LNCAP (cell line): ENCODE measurements at regions not wholly inside any gene's neighbourhood (a gene's known extent, or its start where the extent isn't known, plus 50 kb on each side); places are given as distances from the start of the nearest gene placed in this dataset.

Source experiments
- CTCF ChIP-seq: fragments of 450-650 bp; IDR thresholded peaks from 2 replicates; pipeline ENCODE4 v1.5.1; 2017; ENCODE audit warnings: mild to moderate bottlenecking

DNA sequence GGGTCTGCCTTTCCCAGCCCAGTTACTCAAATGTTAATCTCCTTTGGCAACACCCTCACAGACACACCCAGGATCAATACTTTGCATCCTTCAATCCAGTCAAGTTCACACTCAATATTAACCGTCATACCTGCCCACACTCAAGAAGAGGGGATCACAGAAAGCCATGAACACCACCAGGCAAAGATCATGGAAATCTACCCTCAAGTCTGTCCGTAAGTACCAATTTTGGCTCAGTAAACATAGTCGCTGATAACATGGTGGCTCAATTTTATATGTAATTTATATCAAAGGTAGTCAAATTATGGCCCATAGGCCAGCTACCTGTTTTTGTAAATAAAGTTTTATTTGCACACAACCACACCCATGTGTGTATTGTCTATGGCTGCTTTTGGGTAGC is 102.3 kb upstream of the MAP2 start:
- TF ChIP-seq CTCF = no peak

- TF ChIP-seq CTCF = peak; percentile 48
Measured at GRCh38 chr2:209322041-209322440, 101.8 kb upstream of the MAP2 start.

GRCh38 chr2:209322905-209323512 is 100.8 kb upstream of the MAP2 start:
- no peak for TF ChIP-seq CTCF

- no peak for TF ChIP-seq CTCF
Measured at GRCh38 chr2:209323738-209324137, 100.1 kb upstream of the MAP2 start.

- TF ChIP-seq CTCF = no peak
Measured at GRCh38 chr2:209324281-209324680, 99.6 kb upstream of the MAP2 start.

DNA sequence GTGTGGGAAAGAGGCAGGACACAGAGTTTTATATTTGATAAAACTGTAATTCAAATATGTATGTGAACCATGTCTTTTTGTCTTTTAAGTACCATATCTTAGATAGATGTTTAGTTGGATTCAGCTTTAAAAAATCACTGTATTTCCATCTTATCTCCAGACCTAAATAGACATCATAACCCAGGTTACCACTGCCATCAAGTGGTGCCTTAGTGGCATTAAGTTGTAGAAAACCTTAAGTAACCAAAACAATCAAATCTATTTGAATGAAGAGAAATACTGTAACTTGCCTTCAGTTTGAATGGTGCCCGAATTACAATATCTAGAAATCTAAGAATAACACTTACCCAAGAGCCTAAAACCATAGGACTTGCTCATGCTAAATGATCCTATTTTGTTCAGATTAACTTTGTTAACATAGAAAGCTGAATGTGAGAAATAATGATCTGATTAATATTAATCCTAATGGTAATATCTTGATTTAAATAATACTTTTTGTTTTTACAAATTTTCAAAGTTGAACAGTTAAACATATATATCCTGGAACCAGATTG is 92.5 kb upstream of the MAP2 start:
- TF ChIP-seq CTCF = peak; percentile 54

GRCh38 chr2:209334188-209335017 is 89.4 kb upstream of the MAP2 start:
- TF ChIP-seq CTCF = peak; percentile 79
